Neutrophil (primary cell): ENCODE measurements at regions not wholly inside any gene's neighbourhood (a gene's known extent, or its start where the extent isn't known, plus 50 kb on each side); places are given as distances from the start of the nearest gene placed in this dataset.

Source experiments
- H3K27ac ChIP-seq: fragments of 200-600 bp; sonication (generic); 2 replicates; pipeline ENCODE4 v1.5.1; 2016; ENCODE audit warnings: mild to moderate bottlenecking, moderate library complexity
- H3K27me3 ChIP-seq: fragments of 200-600 bp; sonication (generic); 2 replicates; pipeline ENCODE4 v1.6.0; 2016; ENCODE audit warnings: mild to moderate bottlenecking
- H3K36me3 ChIP-seq: fragments of 200-600 bp; sonication (generic); 2 replicates; pipeline ENCODE4 v1.5.1; 2017
- H3K4me1 ChIP-seq, 2 experiments: fragments of 200-600 bp in 1 of 2; sonication (generic) in 1 of 2; 1 replicate in 1 of 2; 2 replicates in 1 of 2; pipeline versions ENCODE4 v1.5.1 to v1.6.1; 2013 to 2016; ENCODE audit warnings: low read depth in 1 of 2, low read length in 1 of 2, mild to moderate bottlenecking in 1 of 2, moderate library complexity in 1 of 2; ENCODE audit not compliant: control insufficient read depth in 1 of 2, insufficient read depth in 1 of 2
- H3K4me3 ChIP-seq, 2 experiments: fragments of 200-600 bp in 1 of 2; sonication (generic) in 1 of 2; 1 replicate in 1 of 2; 2 replicates in 1 of 2; pipeline ENCODE4 v1.5.1; 2013 to 2016; ENCODE audit warnings: low read depth in 1 of 2, low read length in 1 of 2, mild to moderate bottlenecking in 1 of 2, moderate library complexity in 1 of 2
- H3K9me3 ChIP-seq: fragments of 200-600 bp; sonication (generic); 2 replicates; pipeline ENCODE4 v1.5.1; 2016
- TF ChIP-seq, protein P1 (sequence below): fragments of 200-600 bp; sonication (generic); IDR thresholded peaks from 2 replicates; pipeline ENCODE4 v1.5.1; 2016; ENCODE audit warnings: antibody characterized with exemption

- H3K27ac ChIP-seq: no peak overlapping the region
- TF ChIP-seq, protein P1, sequence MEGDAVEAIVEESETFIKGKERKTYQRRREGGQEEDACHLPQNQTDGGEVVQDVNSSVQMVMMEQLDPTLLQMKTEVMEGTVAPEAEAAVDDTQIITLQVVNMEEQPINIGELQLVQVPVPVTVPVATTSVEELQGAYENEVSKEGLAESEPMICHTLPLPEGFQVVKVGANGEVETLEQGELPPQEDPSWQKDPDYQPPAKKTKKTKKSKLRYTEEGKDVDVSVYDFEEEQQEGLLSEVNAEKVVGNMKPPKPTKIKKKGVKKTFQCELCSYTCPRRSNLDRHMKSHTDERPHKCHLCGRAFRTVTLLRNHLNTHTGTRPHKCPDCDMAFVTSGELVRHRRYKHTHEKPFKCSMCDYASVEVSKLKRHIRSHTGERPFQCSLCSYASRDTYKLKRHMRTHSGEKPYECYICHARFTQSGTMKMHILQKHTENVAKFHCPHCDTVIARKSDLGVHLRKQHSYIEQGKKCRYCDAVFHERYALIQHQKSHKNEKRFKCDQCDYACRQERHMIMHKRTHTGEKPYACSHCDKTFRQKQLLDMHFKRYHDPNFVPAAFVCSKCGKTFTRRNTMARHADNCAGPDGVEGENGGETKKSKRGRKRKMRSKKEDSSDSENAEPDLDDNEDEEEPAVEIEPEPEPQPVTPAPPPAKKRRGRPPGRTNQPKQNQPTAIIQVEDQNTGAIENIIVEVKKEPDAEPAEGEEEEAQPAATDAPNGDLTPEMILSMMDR: no peak
- no peaks in the 10 kb centered on the region for H3K4me1 ChIP-seq
- H3K4me3 ChIP-seq: no peak overlapping the region
- H3K36me3 ChIP-seq: no peaks in the 10 kb centered on the region
- no peaks in the 10 kb centered on the region for H3K9me3 ChIP-seq
- no peaks in the 10 kb centered on the region for H3K27me3 ChIP-seq
Measured at GRCh38 chr5:88389338-88390095, 120.9 kb upstream of the TMEM161B start.

DNA sequence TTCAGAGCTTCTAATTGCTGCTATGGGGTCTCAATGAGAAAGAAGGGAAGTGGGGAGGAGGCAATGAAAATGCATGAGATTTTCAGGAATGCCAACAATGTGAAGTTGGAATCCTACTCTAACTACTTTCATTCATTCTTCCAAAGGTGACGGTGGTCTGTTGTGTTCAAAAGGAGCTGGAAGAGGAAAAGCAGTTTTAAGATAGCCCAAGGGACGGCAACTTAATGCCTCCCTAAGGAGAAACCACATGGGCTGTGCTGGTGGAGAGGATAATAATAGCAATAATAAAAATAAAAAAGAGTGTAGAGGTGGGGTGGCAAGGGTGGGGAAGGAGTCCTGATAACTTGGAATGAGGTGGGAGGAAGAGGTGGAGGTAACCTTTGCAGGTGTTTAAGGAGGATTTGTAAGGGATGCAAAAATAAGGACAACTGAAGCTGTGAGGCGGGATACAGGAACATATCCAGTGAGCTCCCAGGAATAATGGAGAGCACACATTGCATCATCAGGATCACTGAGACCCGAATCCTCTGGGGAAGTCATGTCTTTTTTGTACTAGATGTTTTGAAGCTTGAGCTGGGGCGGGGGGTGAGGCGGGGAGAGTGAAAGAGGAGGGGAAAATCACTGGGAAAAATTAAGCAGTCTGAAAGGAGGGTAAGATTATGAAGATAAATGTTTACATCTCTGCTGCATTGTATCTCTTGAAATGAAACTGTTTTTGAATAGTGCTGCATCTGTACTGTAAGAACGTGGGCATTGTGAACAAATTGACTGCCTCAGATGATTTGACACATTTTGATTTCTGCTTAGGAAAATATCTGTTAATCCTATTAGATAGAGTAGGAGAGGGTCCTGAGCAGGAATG is 120.1 kb upstream of the TMEM161B start:
- Histone ChIP-seq H3K36me3 (no peaks in the 10 kb centered on the region), H3K27me3 (no peaks in the 10 kb centered on the region), H3K4me3 (no peak overlapping the region), H3K4me1 (no peaks in the 10 kb centered on the region), H3K27ac (no peak overlapping the region), H3K9me3 (no peaks in the 10 kb centered on the region)
- TF ChIP-seq, protein P1: no peak

- H3K36me3 ChIP-seq: no peaks in the 10 kb centered on the region
- H3K9me3 ChIP-seq: no peaks in the 10 kb centered on the region
- no peak overlapping the region for H3K4me3 ChIP-seq
- H3K27me3 ChIP-seq: no peaks in the 10 kb centered on the region
- TF ChIP-seq, protein P1: no peak
- no peak overlapping the region for H3K27ac ChIP-seq
- H3K4me1 ChIP-seq: no peaks in the 10 kb centered on the region
Measured at GRCh38 chr5:88384886-88385285, 116.2 kb upstream of the TMEM161B start.

DNA sequence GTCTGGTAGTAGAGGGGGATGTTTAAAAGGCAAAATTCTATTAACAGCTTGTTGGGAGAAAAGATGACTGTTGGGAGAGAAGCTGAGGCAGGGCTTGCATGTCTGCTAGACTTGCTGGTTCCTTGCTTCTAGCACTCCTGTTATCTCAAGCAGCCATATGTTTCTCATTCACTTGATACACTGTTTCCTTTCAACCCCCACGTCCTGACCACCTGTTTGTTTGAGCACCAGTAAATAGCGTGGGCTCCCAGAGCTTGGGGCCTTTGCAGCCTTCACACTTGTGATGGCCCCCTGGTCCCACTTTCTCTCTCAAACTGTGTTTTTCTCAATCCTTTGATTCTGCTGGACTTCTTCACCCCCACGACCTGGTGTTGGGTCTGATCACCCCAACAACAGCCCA is 111.7 kb upstream of the TMEM161B start:
- Histone ChIP-seq H3K9me3 (no peaks in the 10 kb centered on the region), H3K4me3 (no peak overlapping the region), H3K27me3 (no peaks in the 10 kb centered on the region), H3K36me3 (no peaks in the 10 kb centered on the region), H3K4me1 (no peaks in the 10 kb centered on the region), H3K27ac (no peak overlapping the region)
- TF ChIP-seq, protein P1: no peak

DNA sequence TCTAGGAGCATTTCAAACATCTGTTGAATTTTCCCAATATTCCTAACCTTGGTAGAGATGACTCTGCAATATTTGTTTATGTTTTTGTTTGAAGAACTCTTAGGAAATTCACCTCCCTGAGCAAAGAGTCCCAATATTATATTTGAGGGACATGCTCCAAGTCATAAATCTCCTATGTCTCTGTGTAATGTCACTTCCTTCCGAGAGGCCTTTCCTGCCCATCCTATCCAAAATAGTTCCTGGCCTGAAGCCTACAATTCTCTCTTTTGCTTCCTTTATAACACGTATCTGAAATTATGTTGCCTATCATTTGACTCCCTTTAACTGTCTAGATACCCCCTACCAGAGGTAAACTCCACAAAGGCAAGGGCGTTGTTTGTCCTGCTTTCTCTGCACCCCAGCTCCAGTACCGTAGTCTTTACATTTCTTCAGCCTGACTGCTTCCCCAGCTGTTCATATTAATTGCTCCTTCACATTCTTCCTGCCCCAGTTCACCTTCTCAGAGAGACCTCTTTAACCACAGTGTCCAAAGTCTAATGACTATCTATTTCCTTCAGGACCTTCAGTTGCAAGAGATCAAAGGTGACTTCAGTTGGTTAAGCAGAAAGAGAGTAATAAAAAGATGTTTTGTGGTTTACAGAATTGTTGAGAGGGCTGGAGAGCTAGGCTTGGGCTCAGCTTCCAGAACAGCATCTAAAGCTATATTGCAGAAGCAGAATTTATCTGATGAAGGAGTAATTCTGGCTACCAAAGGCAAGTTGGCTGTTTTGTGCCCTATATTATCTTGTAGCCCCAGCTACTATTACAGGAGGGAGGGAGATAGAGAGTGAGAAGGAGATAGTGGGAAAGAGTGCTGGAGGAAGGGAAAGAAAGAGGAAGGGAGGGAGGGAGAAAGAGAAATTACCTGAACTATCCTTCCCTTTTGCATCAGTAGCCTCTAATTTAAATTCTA is 109.3 kb upstream of the TMEM161B start:
- no peak overlapping the region for H3K27ac ChIP-seq
- H3K36me3 ChIP-seq: no peaks in the 10 kb centered on the region
- no peak overlapping the region for H3K4me3 ChIP-seq
- no peaks in the 10 kb centered on the region for H3K27me3 ChIP-seq
- H3K4me1 ChIP-seq: no peaks in the 10 kb centered on the region
- TF ChIP-seq, protein P1: no peak
- no peaks in the 10 kb centered on the region for H3K9me3 ChIP-seq
